Calu3 (cell line): ENCODE measurements at regions not wholly inside any gene's neighbourhood (a gene's known extent, or its start where the extent isn't known, plus 50 kb on each side); places are given as distances from the start of the nearest gene placed in this dataset.

Source experiments
- BruUV-seq: library from RNA; stranded (reverse); fragments of 400-500 nt; replicated peaks from 2 replicates; lab custom pipeline; 2021; lab: Mats Ljungman, UMichigan
- CTCF ChIA-PET: fragments of 300-600 bp; sonication (Branson Sonifier 250); formaldehyde crosslinking; loops from one replicate; lab custom pipeline; 2022; ENCODE audit warnings: antibody characterized with exemption; lab: Charles Lee
- DNase-seq: peaks from one replicate; pipeline ENCODE4 v3.0.0; 2022
- H3K27ac Mint-ChIP-seq: one replicate; pipeline ENCODE4 v1.8.0; 2022; ENCODE audit warnings: mixed read lengths; ENCODE audit not compliant: unreplicated experiment
- H3K27me3 Mint-ChIP-seq: one replicate; pipeline ENCODE4 v1.8.0; 2022; ENCODE audit warnings: mixed read lengths; ENCODE audit not compliant: unreplicated experiment
- H3K36me3 Mint-ChIP-seq: one replicate; pipeline ENCODE4 v1.8.0; 2022; ENCODE audit warnings: mild to moderate bottlenecking, moderate library complexity, mixed read lengths; ENCODE audit not compliant: insufficient read depth, unreplicated experiment
- H3K4me1 Mint-ChIP-seq: one replicate; pipeline ENCODE4 v1.8.0; 2022; ENCODE audit warnings: mild to moderate bottlenecking, low read depth, mixed read lengths; ENCODE audit not compliant: unreplicated experiment
- H3K4me3 Mint-ChIP-seq: one replicate; pipeline ENCODE4 v1.8.0; 2022; ENCODE audit warnings: mild to moderate bottlenecking, low read depth, moderate library complexity, mixed read lengths; ENCODE audit not compliant: unreplicated experiment
- H3K9me3 Mint-ChIP-seq: one replicate; pipeline ENCODE4 v1.8.0; 2022; ENCODE audit warnings: low read depth, mixed read lengths; ENCODE audit not compliant: unreplicated experiment
- intact Hi-C: fragments of 100-400 bp; cut with micrococcal nuclease; formaldehyde crosslinking; loops from one replicate; pipeline ENCODE4 v1.10.0; 2022; ENCODE audit not compliant: unreplicated experiment
- TF ChIP-seq, protein P1 (sequence below): fragments of 200-600 bp; IDR thresholded peaks from one replicate; pipeline ENCODE4 v1.8.0; 2022; ENCODE audit warnings: antibody characterized with exemption; ENCODE audit not compliant: unreplicated experiment

DNA sequence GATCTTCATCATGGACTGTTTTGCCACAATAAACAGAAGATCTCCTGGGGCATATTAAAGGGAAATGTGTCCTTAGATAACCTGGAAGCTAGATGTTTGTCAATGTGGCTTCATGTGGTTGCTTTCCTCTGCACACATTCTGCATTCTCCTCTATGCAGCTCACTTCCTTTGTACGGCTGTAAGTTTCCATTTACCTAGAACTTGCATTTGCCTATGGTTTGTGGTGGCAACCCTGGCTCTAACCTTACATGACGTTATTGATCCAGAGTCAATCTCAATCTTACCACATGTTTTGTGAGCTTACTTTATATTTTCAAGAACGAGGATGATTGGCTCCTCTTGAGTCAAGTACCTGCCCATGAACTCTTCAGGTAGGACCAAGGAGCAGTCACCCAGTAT is 863.1 kb downstream of the MAFB start:
- TF ChIP-seq, protein P1, sequence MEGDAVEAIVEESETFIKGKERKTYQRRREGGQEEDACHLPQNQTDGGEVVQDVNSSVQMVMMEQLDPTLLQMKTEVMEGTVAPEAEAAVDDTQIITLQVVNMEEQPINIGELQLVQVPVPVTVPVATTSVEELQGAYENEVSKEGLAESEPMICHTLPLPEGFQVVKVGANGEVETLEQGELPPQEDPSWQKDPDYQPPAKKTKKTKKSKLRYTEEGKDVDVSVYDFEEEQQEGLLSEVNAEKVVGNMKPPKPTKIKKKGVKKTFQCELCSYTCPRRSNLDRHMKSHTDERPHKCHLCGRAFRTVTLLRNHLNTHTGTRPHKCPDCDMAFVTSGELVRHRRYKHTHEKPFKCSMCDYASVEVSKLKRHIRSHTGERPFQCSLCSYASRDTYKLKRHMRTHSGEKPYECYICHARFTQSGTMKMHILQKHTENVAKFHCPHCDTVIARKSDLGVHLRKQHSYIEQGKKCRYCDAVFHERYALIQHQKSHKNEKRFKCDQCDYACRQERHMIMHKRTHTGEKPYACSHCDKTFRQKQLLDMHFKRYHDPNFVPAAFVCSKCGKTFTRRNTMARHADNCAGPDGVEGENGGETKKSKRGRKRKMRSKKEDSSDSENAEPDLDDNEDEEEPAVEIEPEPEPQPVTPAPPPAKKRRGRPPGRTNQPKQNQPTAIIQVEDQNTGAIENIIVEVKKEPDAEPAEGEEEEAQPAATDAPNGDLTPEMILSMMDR, result no peak
- no peaks in the 10 kb centered on the region for H3K36me3 Mint-ChIP-seq
- CTCF ChIA-PET, result no interaction called here
- H3K27ac Mint-ChIP-seq, result no peak overlapping the region
- no peak overlapping the region for H3K4me3 Mint-ChIP-seq
- H3K4me1 Mint-ChIP-seq, result no peaks in the 10 kb centered on the region
- peaks cover 12% of the 10 kb centered on the region for H3K9me3 Mint-ChIP-seq
- no peaks in the 10 kb centered on the region for H3K27me3 Mint-ChIP-seq
- no TSS peak for BruUV-seq
- intact Hi-C loops, result no loop called here
- DNase-seq, result no peak

DNA sequence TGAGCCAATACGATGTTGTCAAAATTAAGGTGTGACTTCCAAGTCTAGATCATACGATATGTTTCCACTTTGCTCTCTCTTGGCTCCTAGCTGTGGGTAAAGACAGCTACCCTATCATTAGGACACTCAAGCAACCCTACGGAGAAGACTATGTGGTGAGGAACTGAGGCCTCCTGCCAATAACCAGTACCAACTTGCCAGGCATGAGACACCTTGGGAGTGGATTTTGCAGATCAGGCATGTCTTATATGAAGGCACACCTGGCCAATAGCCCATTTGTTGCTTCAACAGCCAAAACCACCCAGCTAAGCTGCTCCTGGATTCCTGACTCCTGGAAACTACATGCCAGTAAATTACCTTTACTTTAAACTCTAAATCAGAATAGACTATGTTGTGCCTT is 863.4 kb downstream of the DHX35 start:
- CTCF ChIA-PET, result no interaction called here
- Mint-ChIP-seq H3K4me1 (no peaks in the 10 kb centered on the region), H3K9me3 (peaks cover 12% of the 10 kb centered on the region), H3K27me3 (no peaks in the 10 kb centered on the region), H3K4me3 (no peak overlapping the region), H3K36me3 (no peaks in the 10 kb centered on the region), H3K27ac (no peak overlapping the region)
- intact Hi-C loops, result no loop called here
- no TSS peak for BruUV-seq
- TF ChIP-seq, protein P1, result no peak
- DNase-seq, result no peak

DNA sequence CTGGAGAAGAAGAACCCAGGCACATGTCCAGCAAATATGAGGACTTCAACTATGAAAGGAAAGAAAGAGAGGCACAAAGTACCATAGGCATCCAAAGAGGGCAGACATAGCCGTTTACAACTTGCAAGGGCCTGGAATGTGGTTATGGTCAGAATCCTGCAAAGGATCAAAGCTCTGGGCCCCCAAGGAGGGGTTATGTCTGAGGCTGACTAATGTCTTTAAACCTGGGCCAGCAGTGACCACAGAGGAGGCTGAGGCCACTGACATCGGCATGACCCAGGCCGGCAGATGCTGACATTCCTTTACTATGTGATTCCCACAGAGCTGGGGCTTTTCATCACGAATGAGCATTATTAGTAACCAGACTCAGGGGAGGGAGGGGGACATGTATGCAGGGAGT is 861.1 kb downstream of the DHX35 start:
- intact Hi-C loops, result no loop called here
- no TSS peak for BruUV-seq
- DNase-seq, result no peak
- no peaks in the 10 kb centered on the region for H3K4me1 Mint-ChIP-seq
- H3K36me3 Mint-ChIP-seq, result no peaks in the 10 kb centered on the region
- no peak overlapping the region for H3K4me3 Mint-ChIP-seq
- H3K27ac Mint-ChIP-seq, result no peak overlapping the region
- H3K9me3 Mint-ChIP-seq, result peaks cover 11% of the 10 kb centered on the region
- CTCF ChIA-PET, result no interaction called here
- H3K27me3 Mint-ChIP-seq, result no peaks in the 10 kb centered on the region
- TF ChIP-seq, protein P1, result no peak

DNA sequence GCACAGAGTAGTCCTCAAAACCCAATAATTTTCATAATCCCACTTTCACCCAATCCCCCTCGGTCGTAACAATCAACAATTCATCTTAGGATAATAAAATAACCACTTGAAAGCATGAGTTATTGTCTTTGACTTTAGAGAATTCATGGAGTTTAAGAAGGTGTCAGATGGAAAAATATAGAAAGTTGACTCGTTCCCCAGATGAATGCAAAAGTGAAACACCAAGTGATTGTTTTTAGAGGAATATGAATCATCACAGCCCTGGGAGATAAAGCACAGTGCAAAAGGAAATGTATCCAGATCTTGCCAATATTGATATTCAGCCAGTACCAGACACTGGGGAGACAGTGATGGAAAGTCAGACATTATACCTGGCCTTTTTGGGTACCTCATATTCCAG is 860.5 kb downstream of the DHX35 start:
- H3K36me3 Mint-ChIP-seq, result no peaks in the 10 kb centered on the region
- no peak overlapping the region for H3K27ac Mint-ChIP-seq
- no peaks in the 10 kb centered on the region for H3K4me1 Mint-ChIP-seq
- no TSS peak for BruUV-seq
- CTCF ChIA-PET, result no interaction called here
- no peak overlapping the region for H3K4me3 Mint-ChIP-seq
- H3K9me3 Mint-ChIP-seq, result peaks cover 11% of the 10 kb centered on the region
- H3K27me3 Mint-ChIP-seq, result no peaks in the 10 kb centered on the region
- TF ChIP-seq, protein P1, result no peak
- intact Hi-C loops, result no loop called here
- DNase-seq, result no peak
